NCI-H748 (cell line): ENCODE measurements at regions not wholly inside any gene's neighbourhood (a gene's known extent, or its start where the extent isn't known, plus 50 kb on each side); places are given as distances from the start of the nearest gene placed in this dataset.
A peak's percentile ranks its signal among the peaks of the same experiment; 100 is the strongest.
"Not testable (repeated sequence)": the region's sequence is repeated elsewhere in the genome, so short reads cannot be mapped to it uniquely, and the experiment has no call there.

Source experiments
- DNase-seq: peaks from one replicate; lab custom pipeline; 2025; ENCODE audit not compliant: unreplicated experiment; lab: John Stamatoyannopoulos, UW

DNA sequence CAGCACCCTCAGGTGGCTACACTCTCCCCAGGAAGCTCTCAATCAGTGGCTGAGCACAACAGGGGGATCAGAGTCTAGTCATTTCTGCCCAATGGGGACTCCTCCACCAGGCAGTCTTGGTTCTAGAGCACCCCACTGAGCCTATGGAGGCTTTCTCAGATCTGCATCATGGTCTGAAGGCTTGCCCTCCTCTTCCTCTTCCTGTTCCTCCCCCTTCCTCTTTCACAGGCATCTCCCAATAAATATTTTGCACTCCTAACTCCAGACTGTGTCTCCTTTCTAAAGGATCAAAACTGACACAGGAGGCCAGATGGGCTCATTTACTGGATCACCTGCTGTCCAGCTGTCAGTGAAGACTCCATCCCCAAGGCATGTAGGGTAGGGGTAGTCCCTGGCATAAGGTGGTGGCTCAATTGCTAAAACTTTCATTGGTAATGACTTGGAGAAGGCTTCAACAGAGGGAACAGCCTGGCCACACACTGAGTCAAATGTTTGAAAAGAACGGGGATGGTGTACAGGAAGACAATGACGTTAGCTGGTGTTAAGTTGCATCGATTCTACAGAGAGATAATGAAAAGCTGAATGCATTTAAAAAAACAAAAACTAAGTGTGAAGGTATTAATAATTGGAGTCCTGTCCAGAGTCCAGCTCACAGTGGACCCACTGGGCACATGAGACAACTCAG is 84.2 kb upstream of the SLC2A1 start:
- DNase-seq = no peak

- no peak for DNase-seq
Observed at GRCh38 chr1:43042127-43042526, 83.5 kb upstream of the SLC2A1 start.

- DNase-seq = no peak
Observed at GRCh38 chr1:43041591-43041990, 82.9 kb upstream of the SLC2A1 start.

GRCh38 chr1:43039228-43040055 is 80.8 kb upstream of the SLC2A1 start:
- peak; percentile 62 for DNase-seq

- DNase-seq = no peak
Observed at GRCh38 chr1:43038232-43038935, 79.7 kb upstream of the SLC2A1 start.

- no peak for DNase-seq
Observed at GRCh38 chr1:43037466-43037865, 78.8 kb upstream of the SLC2A1 start.

- DNase-seq = no peak
Observed at GRCh38 chr1:43036932-43037331, 78.3 kb upstream of the SLC2A1 start.

GRCh38 chr1:43035821-43036741 is 77.4 kb upstream of the SLC2A1 start:
- DNase-seq = no peak

DNA sequence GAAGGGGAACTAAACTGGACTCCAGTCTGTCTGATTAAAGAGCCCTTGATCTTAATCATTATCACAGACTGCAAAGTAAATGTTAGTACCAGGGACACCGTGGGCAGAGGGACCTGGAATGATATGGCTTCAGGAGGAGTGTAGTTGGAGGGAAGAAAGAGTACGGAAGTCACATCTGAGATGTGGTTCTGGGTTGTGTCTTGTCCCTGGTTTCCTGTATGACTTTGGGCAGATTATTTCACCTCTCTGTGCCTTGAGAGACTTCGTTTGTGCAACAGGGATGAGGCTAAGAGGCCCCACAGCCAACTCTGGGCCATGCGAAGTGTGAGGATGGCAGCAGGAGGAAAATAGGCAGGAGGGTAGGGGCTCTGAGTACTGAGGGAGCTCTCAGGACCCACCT is 76.1 kb upstream of the SLC2A1 start:
- no peak for DNase-seq

DNA sequence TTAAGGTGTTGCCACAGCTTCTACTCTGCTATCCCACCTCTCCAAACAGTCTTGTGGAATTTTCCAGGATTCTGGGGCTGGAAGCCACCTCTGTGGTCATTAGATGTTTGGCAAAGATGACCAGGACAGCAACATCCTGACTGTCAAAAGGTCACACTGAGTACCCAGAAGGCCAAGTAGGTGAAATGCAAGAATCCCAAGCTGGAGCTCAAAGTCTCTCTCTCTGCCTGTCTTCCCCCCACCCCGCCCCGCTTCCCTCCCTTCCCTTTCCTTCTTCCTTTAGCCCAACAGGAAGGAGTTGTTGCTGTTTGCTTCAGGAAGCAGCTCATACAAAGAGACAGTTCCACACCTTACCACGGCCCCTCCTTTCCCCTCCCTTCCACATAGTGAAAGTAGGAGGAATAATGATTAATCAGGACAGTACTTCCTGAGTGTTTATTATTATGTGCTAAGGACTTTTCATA is 75.6 kb upstream of the SLC2A1 start:
- no peak for DNase-seq

DNA sequence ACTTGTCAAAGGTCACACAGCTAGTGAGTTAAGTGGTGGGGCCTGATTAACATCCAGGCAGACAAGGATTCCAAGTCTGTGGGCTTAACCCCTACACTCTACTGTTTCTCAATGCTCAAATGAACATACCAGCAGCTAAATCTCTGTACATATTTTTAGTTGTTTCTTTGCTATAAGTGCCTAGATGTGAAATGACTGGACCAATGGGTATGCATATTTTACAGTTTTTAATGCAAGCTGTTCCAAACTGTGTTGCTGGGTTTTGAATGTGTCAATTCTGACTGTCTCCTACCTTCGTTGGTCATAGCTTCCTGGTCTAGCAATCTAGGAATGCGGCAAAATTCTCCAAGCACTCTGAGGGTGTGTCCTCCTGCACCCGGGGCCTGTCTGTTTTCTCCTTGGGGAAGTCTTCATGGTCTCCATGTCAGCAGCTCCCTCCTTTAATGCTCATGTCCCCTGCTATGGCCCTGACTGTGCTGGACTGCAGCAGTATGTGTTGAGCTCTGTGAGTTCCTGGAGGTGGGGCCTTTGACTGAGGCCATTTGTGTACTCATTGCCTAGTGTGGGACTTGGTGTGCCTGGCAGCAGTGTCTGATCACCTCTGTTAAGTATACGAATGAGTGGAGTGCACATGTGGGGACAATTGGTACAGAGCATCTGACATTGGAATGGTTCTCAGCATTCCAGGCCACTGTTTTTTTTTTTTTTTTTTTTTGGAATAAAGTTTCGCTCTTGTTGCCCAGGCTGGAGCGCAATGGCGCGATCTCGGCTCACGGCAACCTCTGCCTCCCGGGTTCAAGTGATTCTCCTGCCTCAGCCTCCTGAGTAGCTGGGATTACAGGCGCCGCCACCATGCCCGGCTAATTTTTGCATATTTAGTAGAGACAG is 72.9 kb upstream of the SLC2A1 start:
- DNase-seq = no peak

DNA sequence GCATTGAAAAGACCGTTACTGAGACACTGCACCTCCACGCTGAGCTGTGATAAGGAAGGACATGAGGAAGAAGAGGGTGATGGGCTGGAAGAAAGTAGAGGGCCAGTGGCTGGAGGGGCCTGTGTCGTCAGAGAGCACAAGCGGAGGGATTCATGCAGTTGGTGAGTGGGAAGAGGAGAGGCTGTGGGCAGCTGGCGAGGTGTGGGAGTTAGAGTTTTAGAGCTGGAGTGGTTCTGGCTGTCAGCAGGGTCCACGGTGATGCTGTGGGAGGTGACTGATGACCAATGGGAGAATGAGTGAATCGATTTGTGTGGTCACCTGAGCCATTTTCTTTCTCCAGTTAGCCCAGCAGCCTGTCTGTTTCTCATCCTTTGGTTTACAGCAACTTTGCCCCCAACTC is 66.2 kb upstream of the SLC2A1 start:
- no peak for DNase-seq

DNA sequence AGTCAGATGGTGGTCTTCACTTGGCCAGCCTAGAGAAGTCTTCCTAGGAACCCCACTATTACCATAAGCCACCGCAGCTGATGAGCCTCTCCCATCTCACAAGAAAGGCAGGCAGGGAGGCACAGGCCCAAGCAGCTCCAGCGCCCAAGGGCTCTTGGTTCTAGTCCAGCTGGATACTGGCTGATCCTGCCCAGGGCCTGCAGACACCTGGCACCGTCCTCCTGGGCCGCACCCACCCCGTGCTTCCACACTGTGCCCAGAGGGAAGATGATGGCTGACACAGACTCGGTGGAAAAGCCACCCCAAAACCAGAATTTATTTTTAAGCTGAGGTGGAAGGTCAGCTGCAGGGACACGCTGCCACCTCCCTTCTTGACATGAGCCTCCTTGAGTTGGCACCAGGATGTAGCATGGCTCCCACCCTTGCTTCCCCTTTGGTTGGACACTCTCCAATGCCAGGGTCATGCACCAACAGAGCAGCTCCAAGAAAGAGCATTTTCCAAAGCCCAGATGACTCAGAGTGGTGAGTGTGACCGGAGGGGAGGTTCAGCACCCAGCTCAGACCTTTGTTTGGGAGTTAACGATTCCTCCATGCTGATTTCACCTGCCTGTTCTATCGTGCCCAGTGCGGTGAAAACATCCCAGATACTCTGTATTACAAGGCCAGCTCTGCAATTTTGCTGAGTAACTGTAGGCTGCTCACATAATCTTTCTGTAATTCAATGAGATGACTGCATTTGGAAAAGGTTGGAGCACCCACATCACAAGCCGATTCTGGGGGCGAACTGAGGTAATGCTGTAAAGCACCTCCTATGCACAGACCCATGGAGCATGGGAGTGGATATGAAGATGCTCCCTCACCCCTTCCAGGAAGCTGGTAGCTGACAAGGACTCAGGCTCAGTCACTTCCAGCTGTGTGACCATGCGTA is 63.1 kb upstream of the SLC2A1 start:
- no peak for DNase-seq

GRCh38 chr1:43019226-43019625 is 60.6 kb upstream of the SLC2A1 start:
- no peak for DNase-seq

DNA sequence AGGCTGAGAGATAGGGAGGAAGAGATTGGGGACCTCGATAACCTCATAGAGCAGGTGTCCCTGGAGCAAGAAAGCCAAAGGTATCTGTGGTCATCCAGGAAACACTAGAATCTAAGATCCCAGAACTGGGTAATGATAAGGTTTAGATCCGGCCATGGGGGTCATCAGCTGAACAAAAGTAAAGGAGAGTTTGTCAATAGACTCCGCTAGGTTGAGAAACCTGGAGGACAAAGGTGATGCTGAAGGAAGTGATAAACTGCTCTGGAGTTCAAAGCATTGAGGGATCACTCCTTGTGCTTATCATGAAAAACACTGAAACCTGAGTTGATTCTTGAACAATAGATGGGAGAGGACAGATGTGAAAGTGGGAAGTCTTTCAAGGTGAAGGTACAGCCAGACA is 59.5 kb upstream of the SLC2A1 start:
- no peak for DNase-seq

DNA sequence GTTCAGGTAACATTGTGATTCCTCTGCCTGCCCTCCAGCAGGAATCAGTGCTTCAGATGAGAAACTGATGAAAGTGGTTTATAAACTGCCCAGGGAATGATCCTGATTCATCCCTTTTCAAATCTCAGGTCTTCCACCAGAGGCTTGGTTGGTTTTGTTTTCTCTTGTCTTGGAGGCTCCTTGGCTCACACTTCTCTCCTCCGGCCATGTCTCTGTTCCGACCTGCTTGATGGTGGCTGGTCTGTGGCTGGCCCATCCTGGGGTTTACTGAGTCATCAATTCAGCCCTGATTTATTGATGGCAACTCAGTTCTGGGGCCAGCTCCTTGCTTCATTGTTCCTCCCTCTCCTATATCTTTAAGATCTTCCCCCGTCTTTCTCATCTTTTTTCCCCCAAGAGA is 56.6 kb upstream of the SLC2A1 start:
- DNase-seq = no peak

- not testable (repeated sequence) for DNase-seq
Observed at GRCh38 chr1:43014579-43014978, 55.9 kb upstream of the SLC2A1 start.

- DNase-seq = no peak
Observed at GRCh38 chr1:43011020-43011419, 52.4 kb upstream of the SLC2A1 start.

DNA sequence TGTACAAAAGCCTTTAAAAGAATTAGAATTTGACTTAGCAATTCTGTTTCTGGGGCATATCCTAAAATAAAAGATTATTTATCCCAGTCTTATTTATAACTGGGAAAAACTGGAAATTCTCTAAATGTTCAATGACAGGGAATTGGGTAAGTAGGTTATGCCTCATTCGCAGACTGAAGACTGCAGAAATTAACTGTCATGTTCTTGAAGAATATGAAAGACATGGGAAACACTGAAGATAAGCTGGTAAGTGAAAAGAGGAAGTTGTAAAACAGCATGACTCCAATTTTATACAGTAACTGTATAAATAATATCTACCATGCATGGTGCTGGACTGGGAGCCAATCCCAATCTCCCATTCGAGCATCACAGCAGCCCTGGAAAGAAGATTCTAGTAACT is 50.6 kb upstream of the SLC2A1 start:
- DNase-seq = peak; percentile 73
